NOMO-1 (cell line): ENCODE measurements at regions not wholly inside any gene's neighbourhood (a gene's known extent, or its start where the extent isn't known, plus 50 kb on each side); places are given as distances from the start of the nearest gene placed in this dataset.
A peak's percentile ranks its signal among the peaks of the same experiment; 100 is the strongest.

ENCODE experiments used
- DNase-seq, 2 experiments: peaks; one replicate each; lab custom pipeline; 2025; ENCODE audit not compliant: unreplicated experiment in 2 of 2; lab: John Stamatoyannopoulos, UW

DNA sequence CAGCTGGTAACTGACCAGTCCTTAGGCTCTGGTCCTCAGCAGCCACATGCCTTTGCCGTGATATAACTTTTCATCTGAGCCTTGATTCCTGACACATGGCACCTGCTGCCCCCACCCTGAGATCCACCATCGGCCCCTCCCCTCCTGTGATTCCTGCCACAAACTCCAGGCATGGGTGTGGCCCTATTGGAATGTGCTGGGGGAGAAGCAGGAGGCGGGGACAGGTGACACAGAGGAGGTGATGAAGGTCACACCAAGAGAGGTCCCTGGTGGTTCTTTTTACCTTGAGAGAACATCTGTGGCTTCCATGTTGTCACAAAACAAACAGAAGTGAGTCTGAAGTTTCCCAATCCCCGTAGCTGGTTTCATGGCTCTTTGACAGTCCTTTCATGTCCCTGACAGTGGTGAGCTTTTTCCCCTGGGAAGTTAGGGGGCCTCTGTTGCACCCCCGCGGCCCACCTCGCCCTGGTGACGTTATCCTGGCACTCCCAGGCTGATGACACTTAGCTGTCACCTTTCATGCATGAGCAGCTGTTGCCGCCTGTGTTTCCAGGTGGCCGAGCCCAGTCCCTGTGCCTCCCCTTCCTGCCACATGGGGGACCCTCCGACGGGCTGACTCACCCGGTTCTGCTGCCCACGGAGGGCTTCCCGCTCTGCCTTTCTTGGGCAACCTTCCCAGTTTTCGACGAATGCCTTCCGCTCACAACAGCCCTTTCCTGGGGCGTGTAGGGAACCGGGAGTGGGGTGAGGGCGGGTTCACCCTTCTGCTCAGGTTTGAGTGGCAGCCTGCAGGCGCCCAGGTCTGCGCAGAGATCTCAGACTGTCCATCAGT lies 66.3 kb upstream of the GLI2 start:
- DNase-seq, result no peak

DNA sequence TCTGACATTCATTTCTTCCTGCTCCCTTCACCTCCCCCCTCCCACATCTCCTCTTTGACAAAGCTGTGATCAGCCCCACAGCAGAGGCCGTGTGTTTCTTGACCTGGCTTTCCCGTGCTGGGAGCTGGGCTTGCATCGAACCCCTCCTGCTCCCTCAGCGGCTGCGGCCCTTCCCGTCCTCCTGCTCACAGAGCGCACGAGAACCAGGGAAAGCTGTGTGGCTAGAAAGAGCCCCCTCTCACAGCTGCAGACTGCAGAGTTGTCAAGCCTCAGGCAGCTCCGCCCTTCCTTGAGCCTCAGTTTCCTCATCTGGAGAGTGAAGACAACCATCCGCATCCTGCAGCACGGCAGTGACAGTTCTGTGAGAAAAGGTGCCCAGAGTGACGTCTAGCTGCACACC lies 65.7 kb upstream of the GLI2 start:
- no peak for DNase-seq

- no peak for DNase-seq
These were observed 65.3 kb upstream of the GLI2 start for GRCh38 chr2:120670371-120670770.

GRCh38 chr2:120670771-120671480 lies 64.7 kb upstream of the GLI2 start:
- no peak for DNase-seq

- peak in 1 of 2 experiments; percentile 4 for DNase-seq
These were observed 63.0 kb upstream of the GLI2 start for GRCh38 chr2:120672526-120673204.

- DNase-seq, result no peak
These were observed 62.5 kb upstream of the GLI2 start for GRCh38 chr2:120673205-120673550.

- no peak for DNase-seq
These were observed 62.1 kb upstream of the GLI2 start for GRCh38 chr2:120673571-120674061.

- no peak for DNase-seq
These were observed 61.2 kb upstream of the GLI2 start for GRCh38 chr2:120674246-120675170.

DNA sequence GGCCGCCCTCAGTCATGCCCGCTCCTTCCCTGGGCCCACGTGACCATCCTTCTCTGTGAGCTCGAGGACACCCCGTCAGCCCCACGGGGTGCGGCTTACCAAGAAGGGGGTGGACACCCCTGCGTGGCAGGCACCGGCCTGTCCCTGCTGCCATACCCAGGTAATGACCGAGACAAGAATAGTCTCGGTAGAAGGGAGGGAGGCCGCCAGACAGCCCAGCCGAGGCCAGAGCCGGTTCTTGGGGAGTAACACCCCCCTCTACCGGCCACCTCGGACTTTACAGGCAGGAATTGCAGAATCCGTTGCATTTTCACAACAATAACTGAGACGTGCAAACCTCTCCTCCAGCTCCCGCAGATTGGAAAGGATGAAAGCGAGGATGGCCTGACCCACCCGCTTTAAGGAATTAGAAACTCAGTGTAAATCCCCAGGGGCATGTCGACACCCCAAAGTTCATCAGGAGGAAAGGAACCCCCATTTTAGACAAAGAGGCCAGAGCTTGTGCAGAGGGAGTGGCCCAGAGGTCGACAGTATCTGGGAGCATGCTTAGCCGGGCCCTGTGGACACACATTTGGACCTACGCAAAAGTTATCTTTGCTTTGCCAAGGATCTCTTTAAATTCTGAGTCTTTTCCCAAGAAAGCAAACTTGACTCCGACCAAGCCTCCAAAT lies 60.1 kb upstream of the GLI2 start:
- DNase-seq, result peak; percentile 38 to 48

- no peak for DNase-seq
These were observed 58.4 kb upstream of the GLI2 start for GRCh38 chr2:120677221-120677620.

- DNase-seq, result no peak
These were observed 57.9 kb upstream of the GLI2 start for GRCh38 chr2:120677696-120678247.

DNA sequence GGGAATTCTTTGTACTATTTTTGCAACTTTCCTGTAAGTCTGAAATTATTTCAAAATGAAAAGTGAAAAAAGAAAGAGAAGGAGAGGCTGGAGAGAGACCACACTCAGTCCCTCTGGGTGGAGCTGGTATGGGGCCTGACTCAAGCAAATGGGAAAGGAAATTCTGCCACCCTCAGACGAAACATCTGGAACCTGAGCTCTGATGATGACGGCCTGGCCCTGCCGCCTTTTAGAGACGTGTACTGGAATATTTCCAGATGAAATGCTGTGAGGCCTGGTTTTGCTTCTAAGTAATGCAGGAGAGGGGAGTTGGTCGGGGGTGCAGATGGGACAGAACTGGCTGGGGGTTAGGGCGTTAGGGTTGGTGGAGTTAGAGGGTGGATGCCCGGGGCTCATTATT lies 57.4 kb upstream of the GLI2 start:
- no peak for DNase-seq

- no peak for DNase-seq
These were observed 56.7 kb upstream of the GLI2 start for GRCh38 chr2:120678926-120679325.

DNA sequence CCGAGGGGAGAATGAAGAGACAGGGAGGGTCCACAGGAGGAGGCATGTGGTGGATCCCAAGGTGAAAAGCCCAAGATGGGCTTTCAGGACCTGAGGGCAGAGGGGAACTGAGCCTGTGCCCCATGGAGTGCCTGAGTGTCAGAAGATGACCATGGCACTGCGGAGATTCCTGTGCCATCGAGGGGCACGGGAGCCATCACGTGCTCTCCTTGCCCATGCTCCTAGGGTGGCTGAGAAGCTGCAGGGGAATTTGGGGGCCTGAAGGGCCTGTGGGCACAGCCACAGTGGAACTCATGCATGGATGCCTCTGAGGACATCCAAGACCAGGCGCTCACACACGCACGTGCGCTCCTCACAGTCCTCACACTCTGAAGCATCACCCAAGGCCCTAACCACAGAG lies 56.1 kb upstream of the GLI2 start:
- no peak for DNase-seq

- peak; percentile 42 to 53 for DNase-seq
These were observed 55.4 kb upstream of the GLI2 start for GRCh38 chr2:120680136-120680761.

- DNase-seq, result no peak
These were observed 54.5 kb upstream of the GLI2 start for GRCh38 chr2:120681181-120681580.

GRCh38 chr2:120681696-120682288 lies 53.9 kb upstream of the GLI2 start:
- no peak for DNase-seq

DNA sequence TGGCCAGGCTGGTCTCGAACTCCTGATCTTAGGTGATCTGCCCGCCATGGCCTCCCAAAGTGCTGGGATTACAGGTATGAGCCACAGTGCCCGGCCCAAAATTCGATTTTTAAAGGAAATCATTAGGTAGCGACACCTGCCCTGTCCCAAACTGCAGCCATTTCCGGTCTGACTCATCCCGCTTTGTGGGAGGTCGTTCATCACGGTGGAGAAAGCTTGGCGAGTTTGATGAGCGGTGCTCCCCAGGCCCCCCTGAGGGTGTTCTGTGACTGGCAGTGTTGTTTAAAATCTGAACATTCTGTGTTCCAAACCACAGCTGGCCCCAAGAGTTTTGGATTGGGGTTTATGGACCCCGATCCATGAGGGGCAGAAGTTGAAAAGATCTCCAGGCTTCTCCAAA lies 53.0 kb upstream of the GLI2 start:
- no peak for DNase-seq

GRCh38 chr2:120683081-120683480 lies 52.6 kb upstream of the GLI2 start:
- no peak for DNase-seq
